ENCODE measurements at regions not wholly inside any gene's neighbourhood (a gene's known extent, or its start where the extent isn't known, plus 50 kb on each side); places are given as distances from the start of the nearest gene placed in this dataset.

DNA sequence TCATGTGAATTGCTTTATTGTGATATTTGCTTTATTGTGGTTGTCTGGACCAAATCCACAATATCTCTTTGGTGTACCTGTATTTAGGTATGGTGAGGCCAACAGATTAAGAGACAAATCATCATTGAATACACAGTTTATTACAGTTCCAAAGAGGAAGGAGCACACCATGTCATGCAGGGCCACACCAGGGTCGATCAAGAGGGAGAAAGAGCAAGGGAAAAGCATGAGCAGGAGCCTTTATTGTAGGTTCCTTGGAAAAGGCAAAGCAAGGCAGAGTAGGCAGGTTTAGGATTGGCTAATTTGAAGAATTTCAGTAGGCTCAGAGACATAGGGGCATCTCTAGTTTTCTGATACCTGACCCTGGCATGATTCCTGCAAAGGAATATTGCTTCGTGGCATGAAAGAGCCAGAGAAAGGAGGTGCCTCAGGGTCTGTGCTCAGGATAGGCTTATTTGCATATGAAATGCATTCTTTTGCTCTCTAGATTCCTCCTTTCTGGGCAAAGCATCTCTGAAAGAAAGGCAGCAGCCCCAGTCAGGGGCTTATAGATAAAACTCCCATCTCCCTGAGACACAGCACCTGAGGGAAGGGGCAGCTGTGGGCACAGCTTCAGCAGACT is 214.2 kb upstream of the ERBB4 start:
- no peak overlapping the region for H3K27ac ChIP-seq (replicated peaks in 1 of 4)
- WGBS: 44% methylated on average over 2 of the region's 2 CpGs
- no peak for DNase-seq (ENCODE audit: extremely low spot score)
- intact Hi-C loops (cut with DNase I): no loop called here
- H3K9me3 ChIP-seq: peaks cover 0 to 16% (median 6%) of the 10 kb centered on the region in 4 donors
- H3K36me3 ChIP-seq: no peaks in the 10 kb centered on the region
- H3K27me3 ChIP-seq: no peaks in the 10 kb centered on the region
- TF ChIP-seq POLR2A (IDR thresholded peaks at IDR 0.05; ENCODE audit: low read depth): no peak
- no peak for TF ChIP-seq POLR2AphosphoS5 (IDR thresholded peaks at IDR 0.05)
- TF ChIP-seq, protein P1, sequence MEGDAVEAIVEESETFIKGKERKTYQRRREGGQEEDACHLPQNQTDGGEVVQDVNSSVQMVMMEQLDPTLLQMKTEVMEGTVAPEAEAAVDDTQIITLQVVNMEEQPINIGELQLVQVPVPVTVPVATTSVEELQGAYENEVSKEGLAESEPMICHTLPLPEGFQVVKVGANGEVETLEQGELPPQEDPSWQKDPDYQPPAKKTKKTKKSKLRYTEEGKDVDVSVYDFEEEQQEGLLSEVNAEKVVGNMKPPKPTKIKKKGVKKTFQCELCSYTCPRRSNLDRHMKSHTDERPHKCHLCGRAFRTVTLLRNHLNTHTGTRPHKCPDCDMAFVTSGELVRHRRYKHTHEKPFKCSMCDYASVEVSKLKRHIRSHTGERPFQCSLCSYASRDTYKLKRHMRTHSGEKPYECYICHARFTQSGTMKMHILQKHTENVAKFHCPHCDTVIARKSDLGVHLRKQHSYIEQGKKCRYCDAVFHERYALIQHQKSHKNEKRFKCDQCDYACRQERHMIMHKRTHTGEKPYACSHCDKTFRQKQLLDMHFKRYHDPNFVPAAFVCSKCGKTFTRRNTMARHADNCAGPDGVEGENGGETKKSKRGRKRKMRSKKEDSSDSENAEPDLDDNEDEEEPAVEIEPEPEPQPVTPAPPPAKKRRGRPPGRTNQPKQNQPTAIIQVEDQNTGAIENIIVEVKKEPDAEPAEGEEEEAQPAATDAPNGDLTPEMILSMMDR (IDR thresholded peaks at IDR 0.05): no peak
- no peak for TF ChIP-seq EP300 (IDR thresholded peaks at IDR 0.05)
- H3K4me1 ChIP-seq: no peaks in the 10 kb centered on the region
- no peak overlapping the region for H3K4me3 ChIP-seq

DNA sequence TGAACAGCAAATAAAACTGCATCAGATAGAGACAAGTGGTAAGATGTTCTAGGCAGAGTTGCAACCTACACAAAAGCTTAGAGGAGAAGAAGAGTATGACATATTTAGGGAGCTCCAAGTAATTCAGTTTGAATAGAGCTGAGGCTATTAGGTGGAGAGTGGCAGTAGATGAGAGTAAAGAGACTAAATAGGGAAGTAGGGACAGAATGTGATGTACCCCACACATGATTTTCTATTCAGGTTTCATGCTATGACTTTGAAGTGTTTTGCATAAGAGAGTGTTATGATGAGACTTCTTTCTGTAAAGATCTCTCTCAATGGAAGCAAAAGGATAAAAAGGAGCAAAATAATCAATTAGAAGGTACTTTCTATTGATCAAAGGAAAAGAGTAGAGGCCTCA is 206.8 kb upstream of the ERBB4 start:
- Histone ChIP-seq H3K4me1 (no peaks in the 10 kb centered on the region), H3K9me3 (no peaks in the 10 kb centered on the region), H3K36me3 (no peaks in the 10 kb centered on the region), H3K4me3 (no peak overlapping the region), H3K27ac (replicated peaks in 1 of 4) (no peak overlapping the region), H3K27me3 (no peaks in the 10 kb centered on the region)
- intact Hi-C loops (cut with DNase I): no loop called here
- no peak for DNase-seq (ENCODE audit: extremely low spot score)
- TF ChIP-seq POLR2AphosphoS5 (IDR thresholded peaks at IDR 0.05) (no peak), EP300 (IDR thresholded peaks at IDR 0.05) (no peak), POLR2A (IDR thresholded peaks at IDR 0.05; ENCODE audit: low read depth) (no peak)
- TF ChIP-seq, protein P1 (IDR thresholded peaks at IDR 0.05): no peak

DNA sequence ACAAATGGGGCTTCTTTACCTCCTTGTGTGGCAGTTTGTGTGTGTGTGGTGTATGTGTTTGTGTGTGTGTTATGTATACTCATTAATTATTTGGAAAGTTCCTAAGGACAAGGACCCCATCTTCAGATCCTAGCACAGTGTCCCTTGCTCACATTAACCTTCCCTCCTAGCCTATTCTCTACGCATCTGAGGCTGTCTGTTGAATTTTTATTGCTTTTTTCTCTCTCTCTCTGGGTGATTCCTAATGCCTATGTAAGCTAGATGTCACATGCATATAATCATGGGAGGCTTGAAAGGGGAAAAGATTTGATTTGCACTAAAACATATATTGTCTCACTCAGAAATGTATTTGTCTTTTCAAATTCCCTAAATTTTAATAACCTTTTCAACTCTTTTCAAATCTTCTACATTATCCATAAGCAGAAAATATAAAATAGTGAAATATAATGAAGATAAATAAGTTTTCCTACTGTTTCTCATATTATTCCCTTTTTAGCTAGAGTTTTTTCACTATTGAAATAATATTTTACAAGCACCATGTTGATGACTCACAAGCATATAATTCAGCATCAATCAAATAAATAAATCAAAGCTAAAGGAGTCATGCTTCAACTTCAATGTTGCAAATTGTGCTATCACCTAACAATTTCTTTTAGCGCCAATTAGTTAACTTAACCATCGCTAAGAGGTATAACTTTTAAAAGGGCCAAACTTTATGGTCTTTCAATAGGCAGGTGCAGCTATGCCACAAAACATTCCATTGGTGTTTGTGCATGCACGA is 199.0 kb upstream of the ERBB4 start:
- WGBS: 79% methylated on average over 4 of the region's 4 CpGs
- H3K27me3 ChIP-seq: no peaks in the 10 kb centered on the region
- H3K4me3 ChIP-seq: no peak overlapping the region
- no peaks in the 10 kb centered on the region for H3K9me3 ChIP-seq
- no peak overlapping the region for H3K27ac ChIP-seq (replicated peaks in 1 of 4)
- DNase-seq (ENCODE audit: extremely low spot score): no peak
- H3K4me1 ChIP-seq: no peaks in the 10 kb centered on the region
- no peaks in the 10 kb centered on the region for H3K36me3 ChIP-seq
- intact Hi-C loops (cut with DNase I): no loop called here
- TF ChIP-seq, protein P1 (IDR thresholded peaks at IDR 0.05): no peak
- TF ChIP-seq EP300 (IDR thresholded peaks at IDR 0.05): no peak
- TF ChIP-seq POLR2A (IDR thresholded peaks at IDR 0.05; ENCODE audit: low read depth): no peak

DNA sequence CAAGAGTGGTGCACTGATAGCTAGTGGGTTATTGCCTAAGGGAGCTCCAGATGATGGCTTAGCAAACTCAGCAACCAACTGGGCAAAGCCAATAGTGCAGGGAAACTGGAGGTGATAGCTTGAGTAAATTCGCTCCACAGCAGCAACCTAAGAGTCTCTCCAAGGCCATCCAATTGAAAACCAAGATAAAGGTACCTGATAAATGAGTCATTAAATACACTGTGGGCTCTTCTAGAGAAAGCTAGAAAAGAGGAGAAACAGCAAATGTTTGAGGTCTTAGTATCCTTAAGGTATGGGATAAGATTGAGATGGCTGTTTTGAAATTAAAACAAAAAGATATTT is 197.8 kb upstream of the ERBB4 start:
- intact Hi-C loops (cut with DNase I): no loop called here
- Histone ChIP-seq H3K4me3 (no peak overlapping the region), H3K4me1 (no peaks in the 10 kb centered on the region), H3K36me3 (no peaks in the 10 kb centered on the region), H3K27me3 (no peaks in the 10 kb centered on the region), H3K27ac (replicated peaks in 1 of 4) (no peak overlapping the region), H3K9me3 (no peaks in the 10 kb centered on the region)
- DNase-seq (ENCODE audit: extremely low spot score): no peak
- WGBS: 96% methylated on average over 1 of the region's 1 CpG
- TF ChIP-seq POLR2A (IDR thresholded peaks at IDR 0.05; ENCODE audit: low read depth): no peak
- TF ChIP-seq, protein P1 (IDR thresholded peaks at IDR 0.05): no peak
- TF ChIP-seq POLR2AphosphoS5 (IDR thresholded peaks at IDR 0.05): no peak
- TF ChIP-seq EP300 (IDR thresholded peaks at IDR 0.05): no peak
